Prostate gland (tissue), 2 donors: ENCODE measurements at regions not wholly inside any gene's neighbourhood (a gene's known extent, or its start where the extent isn't known, plus 50 kb on each side); places are given as distances from the start of the nearest gene placed in this dataset.

Experiments used
- POLR2A ChIP-seq: fragments of 450-650 bp; IDR thresholded peaks from one replicate; pipeline ENCODE4 v1.6.1; 2016; ENCODE audit warnings: antibody characterized with exemption, mild to moderate bottlenecking
- TF ChIP-seq, protein P1 (sequence below), 4 experiments: fragments of 200-600 bp in 2 of 4; fragments of 450-650 bp in 2 of 4; sonication (generic) in 2 of 4; IDR thresholded peaks; 1 replicate in 3 of 4; 2 replicates in 1 of 4; pipeline ENCODE4 v1.5.1; 2016 to 2019; ENCODE audit warnings: antibody characterized with exemption in 4 of 4, mild to moderate bottlenecking in 2 of 4, moderate library complexity in 2 of 4

DNA sequence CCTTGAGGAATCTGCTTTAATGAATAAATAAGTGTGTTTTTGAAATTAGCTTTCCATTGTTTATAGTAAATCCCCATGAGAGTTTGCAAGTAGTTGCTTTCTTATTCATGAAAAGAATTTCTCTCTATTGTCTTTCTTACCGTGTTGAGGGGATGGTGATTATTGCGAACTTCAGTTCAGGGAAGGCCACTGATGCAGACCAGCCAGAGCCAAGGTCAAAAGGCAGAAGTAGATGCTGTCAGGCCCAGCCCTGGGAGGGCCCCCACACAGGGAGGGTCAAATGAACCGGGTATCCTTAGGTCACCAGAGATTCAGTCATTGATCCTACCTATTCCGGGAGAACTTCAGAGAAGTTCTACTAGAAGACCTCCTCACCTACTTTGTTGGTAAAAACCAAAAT is 185.9 kb downstream of the NUFIP1 start:
- TF ChIP-seq, protein P1, sequence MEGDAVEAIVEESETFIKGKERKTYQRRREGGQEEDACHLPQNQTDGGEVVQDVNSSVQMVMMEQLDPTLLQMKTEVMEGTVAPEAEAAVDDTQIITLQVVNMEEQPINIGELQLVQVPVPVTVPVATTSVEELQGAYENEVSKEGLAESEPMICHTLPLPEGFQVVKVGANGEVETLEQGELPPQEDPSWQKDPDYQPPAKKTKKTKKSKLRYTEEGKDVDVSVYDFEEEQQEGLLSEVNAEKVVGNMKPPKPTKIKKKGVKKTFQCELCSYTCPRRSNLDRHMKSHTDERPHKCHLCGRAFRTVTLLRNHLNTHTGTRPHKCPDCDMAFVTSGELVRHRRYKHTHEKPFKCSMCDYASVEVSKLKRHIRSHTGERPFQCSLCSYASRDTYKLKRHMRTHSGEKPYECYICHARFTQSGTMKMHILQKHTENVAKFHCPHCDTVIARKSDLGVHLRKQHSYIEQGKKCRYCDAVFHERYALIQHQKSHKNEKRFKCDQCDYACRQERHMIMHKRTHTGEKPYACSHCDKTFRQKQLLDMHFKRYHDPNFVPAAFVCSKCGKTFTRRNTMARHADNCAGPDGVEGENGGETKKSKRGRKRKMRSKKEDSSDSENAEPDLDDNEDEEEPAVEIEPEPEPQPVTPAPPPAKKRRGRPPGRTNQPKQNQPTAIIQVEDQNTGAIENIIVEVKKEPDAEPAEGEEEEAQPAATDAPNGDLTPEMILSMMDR (IDR thresholded peaks at IDR 0.05): no peak
- no peak for TF ChIP-seq POLR2A
